H1 (cell line): ENCODE measurements at regions not wholly inside any gene's neighbourhood (a gene's known extent, or its start where the extent isn't known, plus 50 kb on each side); places are given as distances from the start of the nearest gene placed in this dataset.

Experiments used
- ASH2L ChIP-seq: fragments of 200-600, 300-600 bp; sonication (generic); IDR thresholded peaks from one replicate; pipeline ENCODE4 v1.7.1; 2017; ENCODE audit warnings: low read length
- GTF2F1 ChIP-seq: IDR thresholded peaks from 2 replicates; pipeline ENCODE4 v1.6.1; 2012; ENCODE audit warnings: low read depth, low read length, improper control_type of control experiment, borderline replicate concordance
- HDAC6 ChIP-seq: IDR thresholded peaks from one replicate; pipeline ENCODE4 v1.7.1; 2012; ENCODE audit warnings: low read depth, mild to moderate bottlenecking, inconsistent platforms, low read length, moderate library complexity
- JUND ChIP-seq: IDR thresholded peaks from 2 replicates; pipeline ENCODE4 v1.6.1; 2011; ENCODE audit warnings: mild to moderate bottlenecking, improper control_type of control experiment, low read length
- MAFK ChIP-seq: IDR thresholded peaks from 2 replicates; pipeline ENCODE4 v1.6.1; 2012; ENCODE audit warnings: low read depth, mild to moderate bottlenecking, improper control_type of control experiment, low read length
- POU5F1 ChIP-seq: IDR thresholded peaks from 2 replicates; pipeline ENCODE4 v1.6.1; 2011; ENCODE audit warnings: low read depth, mild to moderate bottlenecking, low read length, moderate library complexity
- RFX5 ChIP-seq: IDR thresholded peaks from 2 replicates; pipeline ENCODE4 v1.6.1; 2011; ENCODE audit warnings: low read depth, low read length, improper control_type of control experiment, borderline replicate concordance
- SP2 ChIP-seq: IDR thresholded peaks from 2 replicates; pipeline ENCODE4 v1.6.1; 2012; ENCODE audit warnings: mild to moderate bottlenecking, low read length, inconsistent platforms
- SUZ12 ChIP-seq: fragments of 200-600 bp; sonication (generic); IDR thresholded peaks from 2 replicates; pipeline ENCODE4 v1.6.1; 2012; ENCODE audit warnings: mild to moderate bottlenecking, inconsistent platforms, low read length, moderate library complexity, mixed read lengths
- TF ChIP-seq, protein P1 (sequence below): fragments of 300-600 bp; sonication (generic); IDR thresholded peaks from 2 replicates; pipeline ENCODE4 v1.7.1; 2012; ENCODE audit warnings: low read length, moderate library complexity, mild to moderate bottlenecking, inconsistent platforms; ENCODE audit not compliant: insufficient replicate concordance

- TF ChIP-seq, protein P1, sequence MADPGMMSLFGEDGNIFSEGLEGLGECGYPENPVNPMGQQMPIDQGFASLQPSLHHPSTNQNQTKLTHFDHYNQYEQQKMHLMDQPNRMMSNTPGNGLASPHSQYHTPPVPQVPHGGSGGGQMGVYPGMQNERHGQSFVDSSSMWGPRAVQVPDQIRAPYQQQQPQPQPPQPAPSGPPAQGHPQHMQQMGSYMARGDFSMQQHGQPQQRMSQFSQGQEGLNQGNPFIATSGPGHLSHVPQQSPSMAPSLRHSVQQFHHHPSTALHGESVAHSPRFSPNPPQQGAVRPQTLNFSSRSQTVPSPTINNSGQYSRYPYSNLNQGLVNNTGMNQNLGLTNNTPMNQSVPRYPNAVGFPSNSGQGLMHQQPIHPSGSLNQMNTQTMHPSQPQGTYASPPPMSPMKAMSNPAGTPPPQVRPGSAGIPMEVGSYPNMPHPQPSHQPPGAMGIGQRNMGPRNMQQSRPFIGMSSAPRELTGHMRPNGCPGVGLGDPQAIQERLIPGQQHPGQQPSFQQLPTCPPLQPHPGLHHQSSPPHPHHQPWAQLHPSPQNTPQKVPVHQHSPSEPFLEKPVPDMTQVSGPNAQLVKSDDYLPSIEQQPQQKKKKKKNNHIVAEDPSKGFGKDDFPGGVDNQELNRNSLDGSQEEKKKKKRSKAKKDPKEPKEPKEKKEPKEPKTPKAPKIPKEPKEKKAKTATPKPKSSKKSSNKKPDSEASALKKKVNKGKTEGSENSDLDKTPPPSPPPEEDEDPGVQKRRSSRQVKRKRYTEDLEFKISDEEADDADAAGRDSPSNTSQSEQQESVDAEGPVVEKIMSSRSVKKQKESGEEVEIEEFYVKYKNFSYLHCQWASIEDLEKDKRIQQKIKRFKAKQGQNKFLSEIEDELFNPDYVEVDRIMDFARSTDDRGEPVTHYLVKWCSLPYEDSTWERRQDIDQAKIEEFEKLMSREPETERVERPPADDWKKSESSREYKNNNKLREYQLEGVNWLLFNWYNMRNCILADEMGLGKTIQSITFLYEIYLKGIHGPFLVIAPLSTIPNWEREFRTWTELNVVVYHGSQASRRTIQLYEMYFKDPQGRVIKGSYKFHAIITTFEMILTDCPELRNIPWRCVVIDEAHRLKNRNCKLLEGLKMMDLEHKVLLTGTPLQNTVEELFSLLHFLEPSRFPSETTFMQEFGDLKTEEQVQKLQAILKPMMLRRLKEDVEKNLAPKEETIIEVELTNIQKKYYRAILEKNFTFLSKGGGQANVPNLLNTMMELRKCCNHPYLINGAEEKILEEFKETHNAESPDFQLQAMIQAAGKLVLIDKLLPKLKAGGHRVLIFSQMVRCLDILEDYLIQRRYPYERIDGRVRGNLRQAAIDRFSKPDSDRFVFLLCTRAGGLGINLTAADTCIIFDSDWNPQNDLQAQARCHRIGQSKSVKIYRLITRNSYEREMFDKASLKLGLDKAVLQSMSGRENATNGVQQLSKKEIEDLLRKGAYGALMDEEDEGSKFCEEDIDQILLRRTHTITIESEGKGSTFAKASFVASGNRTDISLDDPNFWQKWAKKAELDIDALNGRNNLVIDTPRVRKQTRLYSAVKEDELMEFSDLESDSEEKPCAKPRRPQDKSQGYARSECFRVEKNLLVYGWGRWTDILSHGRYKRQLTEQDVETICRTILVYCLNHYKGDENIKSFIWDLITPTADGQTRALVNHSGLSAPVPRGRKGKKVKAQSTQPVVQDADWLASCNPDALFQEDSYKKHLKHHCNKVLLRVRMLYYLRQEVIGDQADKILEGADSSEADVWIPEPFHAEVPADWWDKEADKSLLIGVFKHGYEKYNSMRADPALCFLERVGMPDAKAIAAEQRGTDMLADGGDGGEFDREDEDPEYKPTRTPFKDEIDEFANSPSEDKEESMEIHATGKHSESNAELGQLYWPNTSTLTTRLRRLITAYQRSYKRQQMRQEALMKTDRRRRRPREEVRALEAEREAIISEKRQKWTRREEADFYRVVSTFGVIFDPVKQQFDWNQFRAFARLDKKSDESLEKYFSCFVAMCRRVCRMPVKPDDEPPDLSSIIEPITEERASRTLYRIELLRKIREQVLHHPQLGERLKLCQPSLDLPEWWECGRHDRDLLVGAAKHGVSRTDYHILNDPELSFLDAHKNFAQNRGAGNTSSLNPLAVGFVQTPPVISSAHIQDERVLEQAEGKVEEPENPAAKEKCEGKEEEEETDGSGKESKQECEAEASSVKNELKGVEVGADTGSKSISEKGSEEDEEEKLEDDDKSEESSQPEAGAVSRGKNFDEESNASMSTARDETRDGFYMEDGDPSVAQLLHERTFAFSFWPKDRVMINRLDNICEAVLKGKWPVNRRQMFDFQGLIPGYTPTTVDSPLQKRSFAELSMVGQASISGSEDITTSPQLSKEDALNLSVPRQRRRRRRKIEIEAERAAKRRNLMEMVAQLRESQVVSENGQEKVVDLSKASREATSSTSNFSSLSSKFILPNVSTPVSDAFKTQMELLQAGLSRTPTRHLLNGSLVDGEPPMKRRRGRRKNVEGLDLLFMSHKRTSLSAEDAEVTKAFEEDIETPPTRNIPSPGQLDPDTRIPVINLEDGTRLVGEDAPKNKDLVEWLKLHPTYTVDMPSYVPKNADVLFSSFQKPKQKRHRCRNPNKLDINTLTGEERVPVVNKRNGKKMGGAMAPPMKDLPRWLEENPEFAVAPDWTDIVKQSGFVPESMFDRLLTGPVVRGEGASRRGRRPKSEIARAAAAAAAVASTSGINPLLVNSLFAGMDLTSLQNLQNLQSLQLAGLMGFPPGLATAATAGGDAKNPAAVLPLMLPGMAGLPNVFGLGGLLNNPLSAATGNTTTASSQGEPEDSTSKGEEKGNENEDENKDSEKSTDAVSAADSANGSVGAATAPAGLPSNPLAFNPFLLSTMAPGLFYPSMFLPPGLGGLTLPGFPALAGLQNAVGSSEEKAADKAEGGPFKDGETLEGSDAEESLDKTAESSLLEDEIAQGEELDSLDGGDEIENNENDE, result no peak
- TF ChIP-seq MAFK, result no peak
- TF ChIP-seq POU5F1, result no peak
- no peak for TF ChIP-seq HDAC6
- no peak for TF ChIP-seq ASH2L
- no peak for TF ChIP-seq RFX5
- TF ChIP-seq SP2, result no peak
- TF ChIP-seq SUZ12, result no peak
- no peak for TF ChIP-seq GTF2F1
- no peak for TF ChIP-seq JUND
- TF ChIP-seq, all 59 proteins: peak for 0
These were observed 196.6 kb downstream of the FOXL1 start (continued) for GRCh38 chr16:86774931-86775330.
